GM23338 (cell line): ENCODE measurements at regions not wholly inside any gene's neighbourhood (a gene's known extent, or its start where the extent isn't known, plus 50 kb on each side); places are given as distances from the start of the nearest gene placed in this dataset.

Experiments used
- ATAC-seq: fragments of 200-7000 bp; cut with Tn5 transposase; 3 replicates; pipeline ENCODE4 v1.9.1; 2020
- DNase-seq: peaks from one replicate; pipeline ENCODE4 v3.0.0-alpha.2; 2015; ENCODE audit warnings: low spot score
- H2AFZ ChIP-seq: fragments of 200-600 bp; sonication (generic); 2 replicates; pipeline ENCODE4 v1.8.0; 2016; ENCODE audit warnings: antibody characterized with exemption, mild to moderate bottlenecking, moderate library complexity
- H3F3A ChIP-seq: fragments of 200-600 bp; sonication (generic); replicated peaks from 2 replicates; pipeline ENCODE4 v1.8.0; 2017; ENCODE audit warnings: antibody characterized with exemption, mixed run types, low read depth
- H3K27ac ChIP-seq: fragments of 200-600 bp; sonication (generic); 2 replicates; pipeline ENCODE4 v1.6.1; 2016; ENCODE audit warnings: low read depth
- H3K27me3 ChIP-seq: fragments of 200-600 bp; sonication (generic); 2 replicates; pipeline ENCODE4 v1.8.0; 2016; ENCODE audit warnings: mild to moderate bottlenecking, mixed run types, moderate library complexity; ENCODE audit not compliant: insufficient read depth
- H3K36me3 ChIP-seq: fragments of 200-600 bp; sonication (generic); 2 replicates; pipeline ENCODE4 v1.8.0; 2016; ENCODE audit warnings: mild to moderate bottlenecking; ENCODE audit not compliant: insufficient read depth
- H3K4me1 ChIP-seq: fragments of 200-600 bp; sonication (generic); 2 replicates; pipeline ENCODE4 v1.8.0; 2016; ENCODE audit warnings: mild to moderate bottlenecking, moderate library complexity; ENCODE audit not compliant: insufficient read depth
- H3K4me2 ChIP-seq: fragments of 200-600 bp; sonication (generic); 2 replicates; pipeline ENCODE4 v1.7.1; 2017; ENCODE audit warnings: mixed run types
- H3K4me3 ChIP-seq: fragments of 200-600 bp; sonication (generic); 2 replicates; pipeline ENCODE4 v1.6.1; 2016; ENCODE audit warnings: mixed run types
- H3K79me2 ChIP-seq: fragments of 200-600 bp; sonication (generic); replicated peaks from 2 replicates; pipeline ENCODE4 v1.8.0; 2017; ENCODE audit warnings: mild to moderate bottlenecking; ENCODE audit not compliant: insufficient read depth
- H3K9me2 ChIP-seq: fragments of 200-600 bp; sonication (generic); 2 replicates; pipeline ENCODE4 v1.8.0; 2017; ENCODE audit not compliant: insufficient read depth
- H4K20me1 ChIP-seq: fragments of 200-600 bp; sonication (generic); replicated peaks from 2 replicates; pipeline ENCODE4 v1.8.0; 2017; ENCODE audit warnings: mild to moderate bottlenecking; ENCODE audit not compliant: insufficient read depth
- H3K27ac Mint-ChIP-seq: 2 replicates; pipeline ENCODE4 v1.8.0; 2020; ENCODE audit warnings: inconsistent platforms, mild to moderate bottlenecking, moderate library complexity, mixed read lengths
- H3K27me3 Mint-ChIP-seq: 3 replicates; pipeline ENCODE4 v1.8.0; 2022; ENCODE audit warnings: low read depth, mild to moderate bottlenecking, moderate library complexity, mixed read lengths, inconsistent platforms; ENCODE audit not compliant: insufficient read depth, poor library complexity
- H3K36me3 Mint-ChIP-seq: 3 replicates; pipeline ENCODE4 v1.8.0; 2021; ENCODE audit warnings: low read depth, mild to moderate bottlenecking, inconsistent platforms, moderate library complexity, mixed read lengths
- H3K4me1 Mint-ChIP-seq: 3 replicates; pipeline ENCODE4 v1.8.0; 2020; ENCODE audit warnings: mild to moderate bottlenecking, inconsistent platforms, mixed read lengths
- H3K4me3 Mint-ChIP-seq: 3 replicates; pipeline ENCODE4 v1.8.0; 2021; ENCODE audit warnings: moderate library complexity, mild to moderate bottlenecking, inconsistent platforms, mixed read lengths
- H3K9me3 Mint-ChIP-seq: 3 replicates; pipeline ENCODE4 v1.8.0; 2020; ENCODE audit warnings: moderate library complexity, mild to moderate bottlenecking, inconsistent platforms, mixed read lengths
- CREB1 ChIP-seq: fragments of 250-450 bp; sonication (Bioruptor Pico); IDR thresholded peaks from 2 replicates; pipeline ENCODE4 v1.5.0; 2020; ENCODE audit warnings: low read depth, mild to moderate bottlenecking, moderate library complexity
- CTCF ChIP-seq, 2 experiments: fragments of 200-600 bp in 1 of 2; sonication (generic) in 1 of 2; conservative IDR thresholded peaks; 2 replicates each; pipeline versions ENCODE4 v1.5.1 to v1.6.1; 2016 to 2017; ENCODE audit warnings: antibody characterized with exemption in 2 of 2, low read depth in 2 of 2, mild to moderate bottlenecking in 2 of 2, moderate library complexity in 1 of 2
- EZH2 ChIP-seq: fragments of 200-600 bp; sonication (generic); IDR thresholded peaks from one replicate; pipeline ENCODE4 v1.8.0; 2017; ENCODE audit warnings: antibody characterized with exemption, mild to moderate bottlenecking, low read depth; ENCODE audit not compliant: unreplicated experiment
- EZH2phosphoT487 ChIP-seq: fragments of 200-600 bp; sonication (generic); IDR thresholded peaks from one replicate; pipeline ENCODE4 v1.8.1; 2018; ENCODE audit warnings: antibody characterized with exemption; ENCODE audit not compliant: unreplicated experiment
- JUNB ChIP-seq: IDR thresholded peaks from one replicate; pipeline ENCODE4 v1.6.1; 2016; ENCODE audit warnings: antibody characterized with exemption; ENCODE audit not compliant: unreplicated experiment
- POLR2AphosphoS5 ChIP-seq: IDR thresholded peaks from 2 replicates; pipeline ENCODE4 v1.6.1; 2016; ENCODE audit warnings: antibody characterized with exemption, low read depth
- STAT1 ChIP-seq: IDR thresholded peaks from one replicate; pipeline ENCODE4 v1.6.1; 2016; ENCODE audit warnings: antibody characterized with exemption; ENCODE audit not compliant: unreplicated experiment
- ZNF114 ChIP-seq: fragments of 250-450 bp; sonication (Bioruptor Pico); IDR thresholded peaks from 2 replicates; pipeline ENCODE4 v1.5.0; 2020; ENCODE audit warnings: mild to moderate bottlenecking, moderate library complexity
- ZNF331 ChIP-seq: fragments of 250-450 bp; sonication (Bioruptor Pico); IDR thresholded peaks from 2 replicates; pipeline ENCODE4 v1.5.0; 2020; ENCODE audit warnings: low read depth, mild to moderate bottlenecking, moderate library complexity
- TF ChIP-seq, protein P1 (sequence below): IDR thresholded peaks from 2 replicates; pipeline ENCODE4 v1.6.1; 2016; ENCODE audit warnings: antibody characterized with exemption
- TF ChIP-seq, protein P2 (sequence below): fragments of 250-450 bp; sonication (Bioruptor Pico); IDR thresholded peaks from 2 replicates; pipeline ENCODE4 v1.5.0; 2020; ENCODE audit warnings: mild to moderate bottlenecking, moderate library complexity

- H3K4me1 Mint-ChIP-seq, result peaks cover 15% of the 10 kb centered on the region
- DNase-seq, result no peak
These were observed 54.9 kb upstream of the MAML3 start for GRCh38 chr4:140208921-140209320.

More at GRCh38 chr4:140208921-140209320, 54.9 kb upstream of the MAML3 start:
- no peak overlapping the region for H3K27ac ChIP-seq
- TF ChIP-seq EZH2, result no peak
- TF ChIP-seq, protein P1, sequence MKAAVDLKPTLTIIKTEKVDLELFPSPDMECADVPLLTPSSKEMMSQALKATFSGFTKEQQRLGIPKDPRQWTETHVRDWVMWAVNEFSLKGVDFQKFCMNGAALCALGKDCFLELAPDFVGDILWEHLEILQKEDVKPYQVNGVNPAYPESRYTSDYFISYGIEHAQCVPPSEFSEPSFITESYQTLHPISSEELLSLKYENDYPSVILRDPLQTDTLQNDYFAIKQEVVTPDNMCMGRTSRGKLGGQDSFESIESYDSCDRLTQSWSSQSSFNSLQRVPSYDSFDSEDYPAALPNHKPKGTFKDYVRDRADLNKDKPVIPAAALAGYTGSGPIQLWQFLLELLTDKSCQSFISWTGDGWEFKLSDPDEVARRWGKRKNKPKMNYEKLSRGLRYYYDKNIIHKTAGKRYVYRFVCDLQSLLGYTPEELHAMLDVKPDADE, result no peak
- TF ChIP-seq ZNF331 (CRISPR knock-in tag), result no peak
- TF ChIP-seq EZH2phosphoT487, result no peak
- TF ChIP-seq CTCF (conservative IDR thresholded peaks at IDR 0.05; ENCODE audit: low read depth in 2 of 2), result no peak
- no peak for TF ChIP-seq STAT1
- no peak for TF ChIP-seq ZNF114
- TF ChIP-seq, protein P2, sequence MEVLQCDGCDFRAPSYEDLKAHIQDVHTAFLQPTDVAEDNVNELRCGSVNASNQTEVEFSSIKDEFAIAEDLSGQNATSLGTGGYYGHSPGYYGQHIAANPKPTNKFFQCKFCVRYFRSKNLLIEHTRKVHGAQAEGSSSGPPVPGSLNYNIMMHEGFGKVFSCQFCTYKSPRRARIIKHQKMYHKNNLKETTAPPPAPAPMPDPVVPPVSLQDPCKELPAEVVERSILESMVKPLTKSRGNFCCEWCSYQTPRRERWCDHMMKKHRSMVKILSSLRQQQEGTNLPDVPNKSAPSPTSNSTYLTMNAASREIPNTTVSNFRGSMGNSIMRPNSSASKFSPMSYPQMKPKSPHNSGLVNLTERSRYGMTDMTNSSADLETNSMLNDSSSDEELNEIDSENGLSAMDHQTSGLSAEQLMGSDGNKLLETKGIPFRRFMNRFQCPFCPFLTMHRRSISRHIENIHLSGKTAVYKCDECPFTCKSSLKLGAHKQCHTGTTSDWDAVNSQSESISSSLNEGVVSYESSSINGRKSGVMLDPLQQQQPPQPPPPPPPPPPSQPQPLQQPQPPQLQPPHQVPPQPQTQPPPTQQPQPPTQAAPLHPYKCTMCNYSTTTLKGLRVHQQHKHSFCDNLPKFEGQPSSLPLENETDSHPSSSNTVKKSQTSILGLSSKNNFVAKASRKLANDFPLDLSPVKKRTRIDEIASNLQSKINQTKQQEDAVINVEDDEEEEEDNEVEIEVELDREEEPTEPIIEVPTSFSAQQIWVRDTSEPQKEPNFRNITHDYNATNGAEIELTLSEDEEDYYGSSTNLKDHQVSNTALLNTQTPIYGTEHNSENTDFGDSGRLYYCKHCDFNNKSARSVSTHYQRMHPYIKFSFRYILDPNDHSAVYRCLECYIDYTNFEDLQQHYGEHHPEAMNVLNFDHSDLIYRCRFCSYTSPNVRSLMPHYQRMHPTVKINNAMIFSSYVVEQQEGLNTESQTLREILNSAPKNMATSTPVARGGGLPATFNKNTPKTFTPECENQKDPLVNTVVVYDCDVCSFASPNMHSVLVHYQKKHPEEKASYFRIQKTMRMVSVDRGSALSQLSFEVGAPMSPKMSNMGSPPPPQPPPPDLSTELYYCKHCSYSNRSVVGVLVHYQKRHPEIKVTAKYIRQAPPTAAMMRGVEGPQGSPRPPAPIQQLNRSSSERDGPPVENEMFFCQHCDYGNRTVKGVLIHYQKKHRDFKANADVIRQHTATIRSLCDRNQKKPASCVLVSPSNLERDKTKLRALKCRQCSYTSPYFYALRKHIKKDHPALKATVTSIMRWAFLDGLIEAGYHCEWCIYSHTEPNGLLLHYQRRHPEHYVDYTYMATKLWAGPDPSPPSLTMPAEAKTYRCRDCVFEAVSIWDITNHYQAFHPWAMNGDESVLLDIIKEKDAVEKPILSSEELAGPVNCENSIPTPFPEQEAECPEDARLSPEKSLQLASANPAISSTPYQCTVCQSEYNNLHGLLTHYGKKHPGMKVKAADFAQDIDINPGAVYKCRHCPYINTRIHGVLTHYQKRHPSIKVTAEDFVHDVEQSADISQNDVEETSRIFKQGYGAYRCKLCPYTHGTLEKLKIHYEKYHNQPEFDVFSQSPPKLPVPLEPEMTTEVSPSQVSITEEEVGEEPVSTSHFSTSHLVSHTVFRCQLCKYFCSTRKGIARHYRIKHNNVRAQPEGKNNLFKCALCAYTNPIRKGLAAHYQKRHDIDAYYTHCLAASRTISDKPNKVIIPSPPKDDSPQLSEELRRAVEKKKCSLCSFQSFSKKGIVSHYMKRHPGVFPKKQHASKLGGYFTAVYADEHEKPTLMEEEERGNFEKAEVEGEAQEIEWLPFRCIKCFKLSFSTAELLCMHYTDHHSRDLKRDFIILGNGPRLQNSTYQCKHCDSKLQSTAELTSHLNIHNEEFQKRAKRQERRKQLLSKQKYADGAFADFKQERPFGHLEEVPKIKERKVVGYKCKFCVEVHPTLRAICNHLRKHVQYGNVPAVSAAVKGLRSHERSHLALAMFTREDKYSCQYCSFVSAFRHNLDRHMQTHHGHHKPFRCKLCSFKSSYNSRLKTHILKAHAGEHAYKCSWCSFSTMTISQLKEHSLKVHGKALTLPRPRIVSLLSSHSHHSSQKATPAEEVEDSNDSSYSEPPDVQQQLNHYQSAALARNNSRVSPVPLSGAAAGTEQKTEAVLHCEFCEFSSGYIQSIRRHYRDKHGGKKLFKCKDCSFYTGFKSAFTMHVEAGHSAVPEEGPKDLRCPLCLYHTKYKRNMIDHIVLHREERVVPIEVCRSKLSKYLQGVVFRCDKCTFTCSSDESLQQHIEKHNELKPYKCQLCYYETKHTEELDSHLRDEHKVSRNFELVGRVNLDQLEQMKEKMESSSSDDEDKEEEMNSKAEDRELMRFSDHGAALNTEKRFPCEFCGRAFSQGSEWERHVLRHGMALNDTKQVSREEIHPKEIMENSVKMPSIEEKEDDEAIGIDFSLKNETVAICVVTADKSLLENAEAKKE (CRISPR knock-in tag), result no peak
- TF ChIP-seq POLR2AphosphoS5, result no peak
- no peak for TF ChIP-seq JUNB
- TF ChIP-seq CREB1 (CRISPR knock-in tag), result no peak
- H3K4me3 ChIP-seq, result no peak overlapping the region
- no peak overlapping the region for H3K4me2 ChIP-seq
- no peaks in the 10 kb centered on the region for H3K36me3 Mint-ChIP-seq
- H3K27me3 Mint-ChIP-seq, result no peaks in the 10 kb centered on the region
- no peak for ATAC-seq
- H3F3A ChIP-seq, result no peaks in the 10 kb centered on the region
- no peaks in the 10 kb centered on the region for H3K27me3 ChIP-seq
- no peaks in the 10 kb centered on the region; the same call in 2 of the 3 replicates for H3K9me3 Mint-ChIP-seq
- H3K79me2 ChIP-seq, result no peaks in the 10 kb centered on the region
- no peak overlapping the region for H2AFZ ChIP-seq
- peaks cover 18% of the 10 kb centered on the region for H3K4me1 ChIP-seq
- H4K20me1 ChIP-seq, result no peaks in the 10 kb centered on the region
- peaks cover 14% of the 10 kb centered on the region; the same call in 1 of the 2 replicates for H3K9me2 ChIP-seq
- H3K36me3 ChIP-seq, result no peaks in the 10 kb centered on the region
- no peak overlapping the region for H3K27ac Mint-ChIP-seq
- H3K4me3 Mint-ChIP-seq, result no peak overlapping the region
